SU-DHL-6 (cell line): ENCODE measurements at regions not wholly inside any gene's neighbourhood (a gene's known extent, or its start where the extent isn't known, plus 50 kb on each side); places are given as distances from the start of the nearest gene placed in this dataset.

Experiments used
- CTCF ChIP-seq: fragments of 200-600 bp; sonication (generic); IDR thresholded peaks from one replicate; pipeline ENCODE4 v1.5.1; 2017; ENCODE audit warnings: antibody characterized with exemption, mild to moderate bottlenecking, low read length, moderate library complexity; ENCODE audit not compliant: insufficient read depth, poor library complexity, severe bottlenecking
- EZH2phosphoT487 ChIP-seq: fragments of 200-600 bp; sonication (generic), shearing (Covaris generic); conservative IDR thresholded peaks from 2 replicates; pipeline ENCODE4 v1.6.1; 2018; ENCODE audit warnings: mild to moderate bottlenecking, antibody characterized with exemption, low read length, moderate library complexity, mixed read lengths

- TF ChIP-seq CTCF, result no peak
- TF ChIP-seq EZH2phosphoT487, result no peak
Observed at GRCh38 chr5:31054453-31054852, 139.0 kb upstream of the CDH6 start.
